Parathyroid adenoma (tissue), 2 donors: ENCODE measurements at regions not wholly inside any gene's neighbourhood (a gene's known extent, or its start where the extent isn't known, plus 50 kb on each side); places are given as distances from the start of the nearest gene placed in this dataset.

Experiments used
- H2AFZ ChIP-seq: fragments of 300-600 bp; sonication (generic); one replicate; pipeline ENCODE4 v1.7.0; 2017; ENCODE audit warnings: antibody characterized with exemption, mild to moderate bottlenecking
- H3K27ac ChIP-seq: fragments of 300-600 bp; sonication (generic); one replicate; pipeline ENCODE4 v1.7.0; 2017
- H3K27me3 ChIP-seq: fragments of 300-600 bp; sonication (generic); one replicate; pipeline ENCODE4 v1.7.0; 2017; ENCODE audit warnings: low read length; ENCODE audit not compliant: control insufficient read depth, insufficient read depth
- H3K36me3 ChIP-seq: fragments of 300-600 bp; sonication (generic); one replicate; pipeline ENCODE4 v1.7.0; 2017; ENCODE audit warnings: low read length; ENCODE audit not compliant: control insufficient read depth, insufficient read depth
- H3K4me1 ChIP-seq: fragments of 300-600 bp; sonication (generic); one replicate; pipeline ENCODE4 v1.7.0; 2017; ENCODE audit warnings: control low read depth
- H3K4me2 ChIP-seq: fragments of 300-600 bp; sonication (generic); one replicate; pipeline ENCODE4 v1.7.0; 2017; ENCODE audit warnings: low read length
- H3K4me3 ChIP-seq: fragments of 300-600 bp; sonication (generic); one replicate; pipeline ENCODE4 v1.7.0; 2017; ENCODE audit warnings: low read depth, low read length
- H3K79me2 ChIP-seq: fragments of 300-600 bp; sonication (generic); one replicate; pipeline ENCODE4 v1.7.0; 2017; ENCODE audit warnings: control low read depth
- H3K9ac ChIP-seq: fragments of 300-600 bp; sonication (generic); one replicate; pipeline ENCODE4 v1.7.0; 2017; ENCODE audit warnings: mild to moderate bottlenecking
- H3K9me3 ChIP-seq: fragments of 300-600 bp; sonication (generic); one replicate; pipeline ENCODE4 v1.7.0; 2017; ENCODE audit warnings: low read length; ENCODE audit not compliant: control insufficient read depth
- TF ChIP-seq, protein P1 (sequence below): fragments of 300-600 bp; sonication (generic); IDR thresholded peaks from one replicate; pipeline ENCODE4 v1.7.0; 2017; ENCODE audit warnings: antibody characterized with exemption, mild to moderate bottlenecking
- donor health status: primary hyperparathyroidism.

DNA sequence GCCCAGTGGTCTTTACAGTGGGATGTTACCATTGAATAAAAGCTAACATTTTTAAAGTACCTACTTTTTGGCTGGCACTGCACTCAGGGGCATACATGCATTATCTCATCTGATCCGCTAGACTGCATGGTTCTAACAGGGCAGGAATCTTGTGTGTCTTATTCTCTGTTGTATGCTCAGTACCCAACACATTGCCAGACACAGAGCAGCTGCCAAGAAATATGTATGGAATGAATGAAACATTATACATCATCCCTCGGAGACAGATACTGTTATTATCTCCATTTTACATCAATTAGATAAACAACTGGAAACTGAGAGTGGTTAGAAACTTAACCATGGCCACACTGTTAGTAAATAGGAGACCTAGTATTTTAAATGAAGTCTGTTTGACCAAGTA, 74.1 kb upstream of the CDH11 start:
- Histone ChIP-seq H3K27ac (no peak overlapping the region), H3K4me2 (no peak overlapping the region), H3K36me3 (no peaks in the 10 kb centered on the region), H3K79me2 (no peaks in the 10 kb centered on the region), H2AFZ (no peak overlapping the region), H3K9ac (no peak overlapping the region), H3K9me3 (no peaks in the 10 kb centered on the region), H3K4me3 (no peak overlapping the region), H3K27me3 (no peaks in the 10 kb centered on the region), H3K4me1 (no peaks in the 10 kb centered on the region)
- TF ChIP-seq, protein P1, sequence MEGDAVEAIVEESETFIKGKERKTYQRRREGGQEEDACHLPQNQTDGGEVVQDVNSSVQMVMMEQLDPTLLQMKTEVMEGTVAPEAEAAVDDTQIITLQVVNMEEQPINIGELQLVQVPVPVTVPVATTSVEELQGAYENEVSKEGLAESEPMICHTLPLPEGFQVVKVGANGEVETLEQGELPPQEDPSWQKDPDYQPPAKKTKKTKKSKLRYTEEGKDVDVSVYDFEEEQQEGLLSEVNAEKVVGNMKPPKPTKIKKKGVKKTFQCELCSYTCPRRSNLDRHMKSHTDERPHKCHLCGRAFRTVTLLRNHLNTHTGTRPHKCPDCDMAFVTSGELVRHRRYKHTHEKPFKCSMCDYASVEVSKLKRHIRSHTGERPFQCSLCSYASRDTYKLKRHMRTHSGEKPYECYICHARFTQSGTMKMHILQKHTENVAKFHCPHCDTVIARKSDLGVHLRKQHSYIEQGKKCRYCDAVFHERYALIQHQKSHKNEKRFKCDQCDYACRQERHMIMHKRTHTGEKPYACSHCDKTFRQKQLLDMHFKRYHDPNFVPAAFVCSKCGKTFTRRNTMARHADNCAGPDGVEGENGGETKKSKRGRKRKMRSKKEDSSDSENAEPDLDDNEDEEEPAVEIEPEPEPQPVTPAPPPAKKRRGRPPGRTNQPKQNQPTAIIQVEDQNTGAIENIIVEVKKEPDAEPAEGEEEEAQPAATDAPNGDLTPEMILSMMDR, result no peak

- Histone ChIP-seq H3K27ac (no peak overlapping the region), H3K4me3 (no peak overlapping the region), H3K9ac (no peak overlapping the region), H2AFZ (no peak overlapping the region), H3K4me2 (no peak overlapping the region), H3K4me1 (no peaks in the 10 kb centered on the region), H3K9me3 (no peaks in the 10 kb centered on the region), H3K79me2 (no peaks in the 10 kb centered on the region), H3K27me3 (no peaks in the 10 kb centered on the region), H3K36me3 (no peaks in the 10 kb centered on the region)
- TF ChIP-seq, protein P1, result no peak
These were observed 63.4 kb upstream of the CDH11 start for GRCh38 chr16:65185241-65185778.

- Histone ChIP-seq H3K79me2 (no peaks in the 10 kb centered on the region), H3K4me2 (no peak overlapping the region), H3K4me3 (no peak overlapping the region), H3K36me3 (no peaks in the 10 kb centered on the region), H3K27ac (no peak overlapping the region), H3K9me3 (no peaks in the 10 kb centered on the region), H3K9ac (no peak overlapping the region), H3K4me1 (no peaks in the 10 kb centered on the region), H2AFZ (no peak overlapping the region), H3K27me3 (no peaks in the 10 kb centered on the region)
- TF ChIP-seq, protein P1, result no peak
These were observed 59.3 kb upstream of the CDH11 start for GRCh38 chr16:65181071-65181561.

- Histone ChIP-seq H3K79me2 (no peaks in the 10 kb centered on the region), H3K36me3 (no peaks in the 10 kb centered on the region), H3K4me1 (no peaks in the 10 kb centered on the region), H3K4me3 (no peak overlapping the region), H3K9ac (no peak overlapping the region), H3K27me3 (no peaks in the 10 kb centered on the region), H2AFZ (no peak overlapping the region), H3K27ac (no peak overlapping the region), H3K4me2 (no peak overlapping the region), H3K9me3 (no peaks in the 10 kb centered on the region)
- TF ChIP-seq, protein P1, result no peak
These were observed 56.3 kb upstream of the CDH11 start for GRCh38 chr16:65178151-65178550.

- Histone ChIP-seq H3K79me2 (no peaks in the 10 kb centered on the region), H3K4me2 (no peak overlapping the region), H2AFZ (no peak overlapping the region), H3K4me1 (no peaks in the 10 kb centered on the region), H3K4me3 (no peak overlapping the region), H3K9ac (no peak overlapping the region), H3K27me3 (no peaks in the 10 kb centered on the region), H3K9me3 (no peaks in the 10 kb centered on the region), H3K36me3 (no peaks in the 10 kb centered on the region), H3K27ac (no peak overlapping the region)
- TF ChIP-seq, protein P1, result no peak
These were observed 54.7 kb upstream of the CDH11 start for GRCh38 chr16:65176603-65177002.
